Breast epithelium (tissue), 4 donors: ENCODE measurements at regions not wholly inside any gene's neighbourhood (a gene's known extent, or its start where the extent isn't known, plus 50 kb on each side); places are given as distances from the start of the nearest gene placed in this dataset.

ENCODE experiments used
- DNase-seq, 2 donors: peaks; one replicate each; pipeline ENCODE4 v3.0.0-alpha.2; 2019; ENCODE audit warnings: low spot score in 2 of 2
- H3K27ac ChIP-seq, 2 donors: fragments of 200-600 bp; sonication (generic) in 1 of 2; one replicate each; pipeline ENCODE4 v1.5.1; 2016 to 2019; ENCODE audit warnings: mild to moderate bottlenecking in 1 of 2
- H3K27me3 ChIP-seq, 2 donors: fragments of 200-600 bp; sonication (generic) in 1 of 2; one replicate each; pipeline versions ENCODE4 v1.5.1 to v1.6.0; 2017 to 2019; ENCODE audit warnings: control low read depth in 1 of 2, mild to moderate bottlenecking in 1 of 2
- H3K36me3 ChIP-seq: fragments of 200-600 bp; one replicate; pipeline ENCODE4 v1.5.1; 2019
- H3K4me1 ChIP-seq, 2 donors: fragments of 200-600 bp; sonication (generic); one replicate each; pipeline ENCODE4 v1.5.1; 2016 to 2019; ENCODE audit warnings: control low read depth in 1 of 2
- H3K4me3 ChIP-seq, 3 donors: fragments of 200-600 bp; sonication (generic); 1 replicate in 2 of 3; 2 replicates in 1 of 3; pipeline ENCODE4 v1.5.1; 2016 to 2019; ENCODE audit warnings: mild to moderate bottlenecking in 3 of 3, moderate library complexity in 2 of 3
- H3K9me3 ChIP-seq, 2 donors: fragments of 200-600 bp; sonication (generic) in 1 of 2; one replicate each; pipeline ENCODE4 v1.5.1; 2016 to 2019; ENCODE audit warnings: control low read depth in 1 of 2
- CTCF ChIP-seq, 3 donors: fragments of 450-650 bp; IDR thresholded peaks; one replicate each; pipeline ENCODE4 v1.5.1; 2016 to 2017; ENCODE audit warnings: antibody characterized with exemption in 3 of 3, mild to moderate bottlenecking in 3 of 3, moderate library complexity in 3 of 3
- POLR2A ChIP-seq: fragments of 450-650 bp; IDR thresholded peaks from one replicate; pipeline ENCODE4 v1.6.1; 2016; ENCODE audit warnings: antibody characterized with exemption, mild to moderate bottlenecking, moderate library complexity
- POLR2AphosphoS5 ChIP-seq, 3 donors: sonication (generic); formaldehyde crosslinking; IDR thresholded peaks; one replicate each; pipeline ENCODE4 v1.6.1; 2017; ENCODE audit warnings: antibody characterized with exemption in 3 of 3
- intact Hi-C: fragments of 100-400 bp; cut with DNase I; formaldehyde crosslinking; loops from one replicate; pipeline ENCODE4 v1.15.1; 2023; ENCODE audit warnings: low total_unique reads

GRCh38 chr9:34907044-34907443, 51.0 kb upstream of the PHF24 start:
- H3K4me3 ChIP-seq, result no peak overlapping the region
- H3K9me3 ChIP-seq, result no peaks in the 10 kb centered on the region
- TF ChIP-seq POLR2A (no peak), CTCF (IDR thresholded peaks at IDR 0.05) (no peak), POLR2AphosphoS5 (IDR thresholded peaks at IDR 0.05) (no peak)
- no peaks in the 10 kb centered on the region for H3K4me1 ChIP-seq
- no peak for DNase-seq
- no peaks in the 10 kb centered on the region for H3K27me3 ChIP-seq
- intact Hi-C loops, result no loop called here
- H3K36me3 ChIP-seq, result no peaks in the 10 kb centered on the region
- no peak overlapping the region for H3K27ac ChIP-seq

GRCh38 chr9:34899535-34900158, 58.4 kb upstream of the PHF24 start:
- TF ChIP-seq CTCF (IDR thresholded peaks at IDR 0.05), result peak in 2 of 3 donors; percentile 65 to 80
- TF ChIP-seq POLR2A, result no peak
- H3K4me1 ChIP-seq, result no peaks in the 10 kb centered on the region
- no peak overlapping the region for H3K4me3 ChIP-seq
- H3K27ac ChIP-seq, result no peak overlapping the region
- peaks cover 0 to 8% of the 10 kb centered on the region in 2 donors for H3K27me3 ChIP-seq
- no peaks in the 10 kb centered on the region for H3K9me3 ChIP-seq
- peak; percentile 59 to 61 for DNase-seq
- no peaks in the 10 kb centered on the region for H3K36me3 ChIP-seq
- intact Hi-C loops, result loop anchor here (5.0 to 10.0 kb wide), 2 partner anchors 65 to 258 kb away; no protein-coding TSS in a partner anchor

- DNase-seq, result no peak
- TF ChIP-seq POLR2A, result no peak
- no peak for TF ChIP-seq CTCF (IDR thresholded peaks at IDR 0.05)
- TF ChIP-seq POLR2AphosphoS5 (IDR thresholded peaks at IDR 0.05), result no peak
- Histone ChIP-seq H3K27ac (no peak overlapping the region), H3K27me3 (peaks cover 0 to 8% of the 10 kb centered on the region in 2 donors), H3K4me1 (no peaks in the 10 kb centered on the region), H3K36me3 (no peaks in the 10 kb centered on the region), H3K9me3 (no peaks in the 10 kb centered on the region), H3K4me3 (no peak overlapping the region)
- intact Hi-C loops, result loop anchor here (5.0 to 10.0 kb wide), 2 partner anchors 66 to 258 kb away; no protein-coding TSS in a partner anchor
These were observed 59.2 kb upstream of the PHF24 start for GRCh38 chr9:34898846-34899245.

GRCh38 chr9:34896112-34896511, 62.0 kb upstream of the PHF24 start:
- Histone ChIP-seq H3K27me3 (peaks cover 0 to 8% of the 10 kb centered on the region in 2 donors), H3K4me3 (no peak overlapping the region), H3K36me3 (no peaks in the 10 kb centered on the region), H3K9me3 (no peaks in the 10 kb centered on the region), H3K27ac (no peak overlapping the region), H3K4me1 (no peaks in the 10 kb centered on the region)
- TF ChIP-seq POLR2A (no peak), CTCF (IDR thresholded peaks at IDR 0.05) (no peak), POLR2AphosphoS5 (IDR thresholded peaks at IDR 0.05) (no peak)
- intact Hi-C loops, result loop anchor here (5.0 to 10.0 kb wide), 2 partner anchors 69 to 261 kb away; no protein-coding TSS in a partner anchor
- DNase-seq, result no peak

GRCh38 chr9:34892886-34893285, 65.2 kb upstream of the PHF24 start:
- no peaks in the 10 kb centered on the region for H3K36me3 ChIP-seq
- no peak for DNase-seq
- H3K4me3 ChIP-seq, result no peak overlapping the region
- intact Hi-C loops, result loop anchor here (1.0 to 10.0 kb wide), 2 partner anchors 17 to 72 kb away; no protein-coding TSS in a partner anchor
- peak overlapping the region in 1 of 2 donors; percentile 66 for H3K27ac ChIP-seq
- no peaks in the 10 kb centered on the region for H3K4me1 ChIP-seq
- H3K27me3 ChIP-seq, result no peaks in the 10 kb centered on the region
- H3K9me3 ChIP-seq, result no peaks in the 10 kb centered on the region
- TF ChIP-seq POLR2A (no peak), CTCF (IDR thresholded peaks at IDR 0.05) (no peak), POLR2AphosphoS5 (IDR thresholded peaks at IDR 0.05) (no peak)
